MCF 10A (cell line): ENCODE measurements at regions not wholly inside any gene's neighbourhood (a gene's known extent, or its start where the extent isn't known, plus 50 kb on each side); places are given as distances from the start of the nearest gene placed in this dataset.

Experiments used
- BruUV-seq: library from RNA; stranded (reverse); fragments of 400-500 nt; replicated peaks from 2 replicates; lab custom pipeline; 2021; lab: Mats Ljungman, UMichigan
- CTCF ChIA-PET: fragments of 300-600 bp; sonication (Branson Sonifier 250); formaldehyde crosslinking; extraction: SDS; loops from one replicate; lab custom pipeline; 2021; ENCODE audit warnings: antibody characterized with exemption, inconsistent platforms; lab: Yijun Ruan, JAX
- POLR2A ChIA-PET: fragments of 300-600, 350-650 bp; sonication (Branson Sonifier 250); formaldehyde crosslinking; extraction: SDS; loops from one replicate; lab custom pipeline; 2020; ENCODE audit warnings: antibody characterized with exemption, inconsistent platforms; lab: Yijun Ruan, JAX
- DNase-seq: peaks from one replicate; pipeline ENCODE4 v3.0.0-alpha.2; 2018; ENCODE audit not compliant: unreplicated experiment
- H3K27ac Mint-ChIP-seq: one replicate; pipeline ENCODE4 v1.8.0; 2022; ENCODE audit warnings: mild to moderate bottlenecking, low read depth, mixed read lengths; ENCODE audit not compliant: unreplicated experiment
- H3K27me3 Mint-ChIP-seq: one replicate; pipeline ENCODE4 v1.8.0; 2022; ENCODE audit warnings: mixed read lengths; ENCODE audit not compliant: insufficient read depth, unreplicated experiment
- H3K36me3 Mint-ChIP-seq: one replicate; pipeline ENCODE4 v1.8.0; 2022; ENCODE audit warnings: mild to moderate bottlenecking, moderate library complexity, mixed read lengths; ENCODE audit not compliant: insufficient read depth, unreplicated experiment
- H3K4me1 Mint-ChIP-seq: one replicate; pipeline ENCODE4 v1.8.0; 2022; ENCODE audit warnings: mixed read lengths; ENCODE audit not compliant: insufficient read depth, unreplicated experiment
- H3K4me3 Mint-ChIP-seq: one replicate; pipeline ENCODE4 v1.8.0; 2022; ENCODE audit warnings: mild to moderate bottlenecking, moderate library complexity, mixed read lengths; ENCODE audit not compliant: unreplicated experiment
- H3K9me3 Mint-ChIP-seq: one replicate; pipeline ENCODE4 v1.8.0; 2022; ENCODE audit warnings: mixed read lengths; ENCODE audit not compliant: unreplicated experiment
- CTCF ChIP-seq: fragments of 200-600 bp; IDR thresholded peaks from one replicate; pipeline ENCODE4 v1.8.0; 2022; ENCODE audit warnings: antibody characterized with exemption, mild to moderate bottlenecking; ENCODE audit not compliant: unreplicated experiment
- intact Hi-C: fragments of 100-400 bp; cut with micrococcal nuclease; formaldehyde crosslinking; loops from 2 replicates; pipeline ENCODE4 v1.14.1; 2022

- peaks cover 72% of the 10 kb centered on the region for H3K27me3 Mint-ChIP-seq
- H3K9me3 Mint-ChIP-seq, result peaks cover 8% of the 10 kb centered on the region
- no peak overlapping the region for H3K27ac Mint-ChIP-seq
- no TSS peak for BruUV-seq
- H3K4me1 Mint-ChIP-seq, result peaks cover 24% of the 10 kb centered on the region
- no peak for DNase-seq
- no peaks in the 10 kb centered on the region for H3K36me3 Mint-ChIP-seq
- no peak for TF ChIP-seq CTCF
- no peak overlapping the region for H3K4me3 Mint-ChIP-seq
- intact Hi-C loops, result loop anchor here (10.0 kb wide), 1 partner anchor 111 kb away; no protein-coding TSS in a partner anchor
- CTCF ChIA-PET, result interaction anchor here (0.5 kb wide), 1 partner anchor 113 kb away, joined by 4 read pairs; no protein-coding TSS in a partner anchor
- POLR2A ChIA-PET, result no interaction called here
These were observed 191.2 kb downstream of the CXCL12 start for GRCh38 chr10:44193567-44194220.

- no peak for DNase-seq
- peaks cover 72% of the 10 kb centered on the region for H3K27me3 Mint-ChIP-seq
- peaks cover 24% of the 10 kb centered on the region for H3K4me1 Mint-ChIP-seq
- H3K9me3 Mint-ChIP-seq, result peaks cover 8% of the 10 kb centered on the region
- H3K27ac Mint-ChIP-seq, result no peak overlapping the region
- no TSS peak for BruUV-seq
- ChIA-PET CTCF (no interaction called here), POLR2A (no interaction called here)
- intact Hi-C loops, result loop anchor here (10.0 kb wide), 1 partner anchor 112 kb away; no protein-coding TSS in a partner anchor
- no peak overlapping the region for H3K4me3 Mint-ChIP-seq
- no peaks in the 10 kb centered on the region for H3K36me3 Mint-ChIP-seq
- TF ChIP-seq CTCF, result no peak
These were observed 191.7 kb downstream of the CXCL12 start for GRCh38 chr10:44193166-44193565.

- peaks cover 24% of the 10 kb centered on the region for H3K4me1 Mint-ChIP-seq
- peaks cover 8% of the 10 kb centered on the region for H3K9me3 Mint-ChIP-seq
- no peak for DNase-seq
- no TSS peak for BruUV-seq
- no peak for TF ChIP-seq CTCF
- intact Hi-C loops, result loop anchor here (10.0 kb wide), 1 partner anchor 112 kb away; no protein-coding TSS in a partner anchor
- peaks cover 72% of the 10 kb centered on the region for H3K27me3 Mint-ChIP-seq
- POLR2A ChIA-PET, result no interaction called here
- CTCF ChIA-PET, result no interaction called here
- H3K36me3 Mint-ChIP-seq, result no peaks in the 10 kb centered on the region
- no peak overlapping the region for H3K27ac Mint-ChIP-seq
- H3K4me3 Mint-ChIP-seq, result no peak overlapping the region
These were observed 192.5 kb downstream of the CXCL12 start for GRCh38 chr10:44192435-44192834.

- DNase-seq, result no peak
- H3K36me3 Mint-ChIP-seq, result no peaks in the 10 kb centered on the region
- BruUV-seq, result no TSS peak
- CTCF ChIA-PET, result no interaction called here
- no peak for TF ChIP-seq CTCF
- POLR2A ChIA-PET, result no interaction called here
- H3K4me3 Mint-ChIP-seq, result no peak overlapping the region
- intact Hi-C loops, result loop anchor here (10.0 kb wide), 1 partner anchor 114 kb away; no protein-coding TSS in a partner anchor
- H3K27me3 Mint-ChIP-seq, result peaks cover 88% of the 10 kb centered on the region
- H3K4me1 Mint-ChIP-seq, result peaks cover 14% of the 10 kb centered on the region
- no peak overlapping the region for H3K27ac Mint-ChIP-seq
- H3K9me3 Mint-ChIP-seq, result peaks cover 8% of the 10 kb centered on the region
These were observed 194.4 kb downstream of the CXCL12 start for GRCh38 chr10:44190541-44190940.
